K562 (cell line): ENCODE measurements at regions not wholly inside any gene's neighbourhood (a gene's known extent, or its start where the extent isn't known, plus 50 kb on each side); places are given as distances from the start of the nearest gene placed in this dataset.

ENCODE experiments used
- ARID2 ChIP-seq: fragments of 450-650 bp; IDR thresholded peaks from 2 replicates; pipeline ENCODE4 v1.6.1; 2017; ENCODE audit warnings: antibody characterized with exemption, mild to moderate bottlenecking
- BCOR ChIP-seq: fragments of 450-650 bp; IDR thresholded peaks from 2 replicates; pipeline ENCODE4 v1.6.1; 2016
- CHD2 ChIP-seq: IDR thresholded peaks from 2 replicates; pipeline ENCODE4 v1.6.1; 2011; ENCODE audit warnings: low read depth, low read length
- CLOCK ChIP-seq: fragments of 250-450 bp; sonication (Bioruptor Pico); IDR thresholded peaks from 2 replicates; pipeline ENCODE4 v1.4.0; 2020; ENCODE audit warnings: mild to moderate bottlenecking, moderate library complexity, borderline replicate concordance
- CXXC5 ChIP-seq: fragments of 250-450 bp; sonication (Bioruptor Pico); IDR thresholded peaks from 2 replicates; pipeline ENCODE4 v1.8.0; 2022; ENCODE audit warnings: inconsistent platforms, mild to moderate bottlenecking, moderate library complexity
- HDAC3 ChIP-seq: fragments of 450-650 bp; IDR thresholded peaks from 2 replicates; pipeline ENCODE4 v1.6.1; 2018; ENCODE audit warnings: borderline replicate concordance, mild to moderate bottlenecking, moderate library complexity; ENCODE audit not compliant: partially characterized antibody
- MBD1 ChIP-seq: fragments of 250-450 bp; sonication (Bioruptor Pico); IDR thresholded peaks from 2 replicates; pipeline ENCODE4 v1.8.0; 2022; ENCODE audit warnings: inconsistent platforms
- POLR2AphosphoS2 ChIP-seq: IDR thresholded peaks from 2 replicates; pipeline ENCODE4 v1.6.1; 2012; ENCODE audit warnings: low read length, improper control_type of control experiment
- RBM14 ChIP-seq: fragments of 200-400 bp; formaldehyde crosslinking; IDR thresholded peaks from 2 replicates; pipeline ENCODE4 v1.6.1; 2018; ENCODE audit warnings: low read depth, mild to moderate bottlenecking, low read length, moderate library complexity, borderline replicate concordance; ENCODE audit not compliant: insufficient read depth
- SFPQ ChIP-seq: fragments of 200-400 bp; formaldehyde crosslinking; IDR thresholded peaks from 2 replicates; pipeline ENCODE4 v1.6.1; 2017; ENCODE audit warnings: mild to moderate bottlenecking, low read depth, low read length, moderate library complexity
- TAL1 ChIP-seq: fragments of 450-650 bp; IDR thresholded peaks from 2 replicates; pipeline ENCODE4 v1.6.1; 2016; ENCODE audit warnings: mild to moderate bottlenecking
- TFE3 ChIP-seq: fragments of 450-650 bp; formaldehyde crosslinking; IDR thresholded peaks from 2 replicates; pipeline ENCODE4 v1.4.0; 2020; ENCODE audit warnings: mild to moderate bottlenecking, mixed read lengths
- ZNF124 ChIP-seq: sonication (generic); formaldehyde crosslinking; IDR thresholded peaks from 2 replicates; pipeline ENCODE4 v1.8.1; 2022; ENCODE audit warnings: missing genetic modification reagents
- ZNF232 ChIP-seq: sonication (generic); formaldehyde crosslinking; IDR thresholded peaks from 2 replicates; pipeline ENCODE4 v1.8.0; 2022; ENCODE audit warnings: mild to moderate bottlenecking, missing genetic modification reagents
- ZNF24 ChIP-seq: fragments of 450-650 bp; IDR thresholded peaks from 2 replicates; pipeline ENCODE4 v1.6.1; 2016
- ZNF592 ChIP-seq: fragments of 450-650 bp; IDR thresholded peaks from 2 replicates; pipeline ENCODE4 v1.6.1; 2017; ENCODE audit warnings: antibody characterized with exemption, mild to moderate bottlenecking

GRCh38 chr1:184805667-184806295 is 51.1 kb upstream of the EDEM3 start (continued):
- TF ChIP-seq CLOCK, result no peak
- no peak for TF ChIP-seq CHD2
- TF ChIP-seq ZNF24, result peak; percentile 13; the same call in 1 of the 2 replicates
- no peak for TF ChIP-seq RBM14
- TF ChIP-seq ZNF124 (CRISPR knock-in tag), result no peak
- TF ChIP-seq MBD1 (CRISPR knock-in tag), result no peak
- TF ChIP-seq ZNF232 (CRISPR knock-in tag), result no peak
- TF ChIP-seq CXXC5 (CRISPR knock-in tag), result no peak
- no peak for TF ChIP-seq BCOR
- no peak for TF ChIP-seq TAL1
- peak; percentile 90 for TF ChIP-seq TFE3 (CRISPR knock-in tag)
- TF ChIP-seq HDAC3, result no peak
- TF ChIP-seq ZNF592, result no peak
- peak; percentile 81; the same call in 1 of the 2 replicates for TF ChIP-seq ARID2
- TF ChIP-seq POLR2AphosphoS2, result peak; percentile 8; the same call in 1 of the 2 replicates
- TF ChIP-seq SFPQ, result no peak
